HEK293 (cell line): ENCODE measurements at regions not wholly inside any gene's neighbourhood (a gene's known extent, or its start where the extent isn't known, plus 50 kb on each side); places are given as distances from the start of the nearest gene placed in this dataset.
A peak's percentile ranks its signal among the peaks of the same experiment; 100 is the strongest.

Source experiments
- CTCF ChIA-PET: fragments of 350-600 bp; formaldehyde crosslinking; extraction: SDS; loops from one replicate; lab custom pipeline; 2021; ENCODE audit warnings: antibody characterized with exemption; lab: Yijun Ruan, JAX
- POLR2A ChIA-PET: fragments of 300-600 bp; formaldehyde crosslinking; extraction: SDS; loops from one replicate; lab custom pipeline; 2020; ENCODE audit warnings: antibody characterized with exemption, inconsistent platforms; lab: Yijun Ruan, JAX
- H3K27ac ChIP-seq: fragments of 200-500 bp; sonication (Bioruptor generic); 2 replicates; pipeline ENCODE4 v1.5.1; 2014; ENCODE audit warnings: low read depth, low read length, control low read depth, inconsistent platforms; ENCODE audit errors: extremely low read depth
- H3K36me3 ChIP-seq, 2 experiments: fragments of 200-500 bp in 1 of 2; sonication (Bioruptor generic) in 1 of 2; 1 replicate in 1 of 2; 2 replicates in 1 of 2; pipeline ENCODE4 v1.5.1; 2014 to 2017; ENCODE audit warnings: inconsistent platforms in 2 of 2, low read length in 2 of 2; ENCODE audit not compliant: control insufficient read depth in 2 of 2, insufficient read depth in 1 of 2
- H3K4me1 ChIP-seq: fragments of 200-500 bp; sonication (Bioruptor generic); 2 replicates; pipeline ENCODE4 v1.5.1; 2014; ENCODE audit warnings: mild to moderate bottlenecking, low read length, inconsistent platforms; ENCODE audit not compliant: control insufficient read depth, insufficient read depth
- H3K4me3 ChIP-seq: 2 replicates; pipeline ENCODE4 v1.5.1; 2011; ENCODE audit warnings: low read depth, mild to moderate bottlenecking, control low read depth, low read length, moderate library complexity
- H3K9me3 ChIP-seq: fragments of 200-500 bp; sonication (Bioruptor generic); 2 replicates; pipeline ENCODE4 v1.5.1; 2014; ENCODE audit warnings: low read depth, low read length, inconsistent platforms; ENCODE audit not compliant: control insufficient read depth, insufficient read depth
- HOXA7 ChIP-seq: sonication (generic); formaldehyde crosslinking; IDR thresholded peaks from 2 replicates; pipeline ENCODE4 v1.8.1; 2022; ENCODE audit warnings: missing genetic modification reagents, borderline replicate concordance
- TRIM28 ChIP-seq: IDR thresholded peaks from 2 replicates; pipeline ENCODE4 v1.6.1; 2011; ENCODE audit warnings: low read length, control low read depth, borderline replicate concordance
- YY1 ChIP-seq: fragments of 450-650 bp; formaldehyde crosslinking; IDR thresholded peaks from 2 replicates; pipeline ENCODE4 v1.5.1; 2018; ENCODE audit warnings: missing biosample characterization, missing genetic modification characterization
- ZFHX2 ChIP-seq: fragments of 450-650 bp; formaldehyde crosslinking; conservative IDR thresholded peaks from 2 replicates; pipeline ENCODE4 v1.5.1; 2016; ENCODE audit warnings: missing biosample characterization, missing genetic modification characterization
- ZFP37 ChIP-seq: fragments of 450-650 bp; formaldehyde crosslinking; IDR thresholded peaks from 2 replicates; pipeline ENCODE4 v1.5.1; 2016; ENCODE audit warnings: missing biosample characterization, missing genetic modification characterization
- ZFP41 ChIP-seq: fragments of 450-650 bp; formaldehyde crosslinking; IDR thresholded peaks from 2 replicates; pipeline ENCODE4 v1.5.1; 2016; ENCODE audit warnings: missing biosample characterization, missing genetic modification characterization, borderline replicate concordance
- ZNF121 ChIP-seq: fragments of 450-650 bp; formaldehyde crosslinking; IDR thresholded peaks from 2 replicates; pipeline ENCODE4 v1.5.1; 2016; ENCODE audit warnings: missing biosample characterization, missing genetic modification characterization
- ZNF175 ChIP-seq: fragments of 450-650 bp; formaldehyde crosslinking; IDR thresholded peaks from 2 replicates; pipeline ENCODE4 v1.5.1; 2016; ENCODE audit warnings: missing biosample characterization, missing genetic modification characterization
- ZNF19 ChIP-seq: fragments of 450-650 bp; formaldehyde crosslinking; IDR thresholded peaks from 2 replicates; pipeline ENCODE4; 2016; ENCODE audit warnings: missing biosample characterization, missing genetic modification characterization, low read depth
- ZNF426 ChIP-seq: fragments of 450-650 bp; formaldehyde crosslinking; IDR thresholded peaks from 2 replicates; pipeline ENCODE4 v1.5.1; 2017; ENCODE audit warnings: missing biosample characterization, missing genetic modification characterization, mild to moderate bottlenecking, inconsistent platforms, moderate library complexity
- ZNF610 ChIP-seq: fragments of 450-650 bp; formaldehyde crosslinking; IDR thresholded peaks from 2 replicates; pipeline ENCODE4 v1.5.1; 2016; ENCODE audit warnings: missing biosample characterization, missing genetic modification characterization, borderline replicate concordance
- ZNF660 ChIP-seq: fragments of 450-650 bp; IDR thresholded peaks from 2 replicates; pipeline ENCODE4 v1.5.1; 2018; ENCODE audit warnings: missing biosample characterization, mild to moderate bottlenecking, missing genetic modification characterization
- ZNF776 ChIP-seq: fragments of 450-650 bp; formaldehyde crosslinking; IDR thresholded peaks from 2 replicates; pipeline ENCODE4 v1.5.0; 2017; ENCODE audit warnings: missing biosample characterization, missing genetic modification characterization, borderline replicate concordance
- ZNF843 ChIP-seq: fragments of 450-650 bp; formaldehyde crosslinking; IDR thresholded peaks from 2 replicates; pipeline ENCODE4 v1.5.1; 2016; ENCODE audit warnings: missing biosample characterization, missing genetic modification characterization
- ZXDB ChIP-seq: fragments of 450-650 bp; formaldehyde crosslinking; IDR thresholded peaks from 2 replicates; pipeline ENCODE4 v1.5.1; 2016; ENCODE audit warnings: missing biosample characterization, missing genetic modification characterization
- TF ChIP-seq, protein P1 (sequence below): fragments of 450-650 bp; formaldehyde crosslinking; IDR thresholded peaks from 2 replicates; pipeline ENCODE4 v1.5.1; 2017; ENCODE audit warnings: missing biosample characterization, missing genetic modification characterization
- TF ChIP-seq, protein P2 (sequence below): fragments of 450-650 bp; IDR thresholded peaks from 2 replicates; pipeline ENCODE4 v1.5.1; 2018; ENCODE audit warnings: missing biosample characterization, mild to moderate bottlenecking, missing genetic modification characterization
- TF ChIP-seq, protein P3 (sequence below): fragments of 450-650 bp; formaldehyde crosslinking; IDR thresholded peaks from 2 replicates; pipeline ENCODE4 v1.5.1; 2017; ENCODE audit warnings: missing biosample characterization, missing genetic modification characterization
- TF ChIP-seq, protein P4 (sequence below): fragments of 450-650 bp; formaldehyde crosslinking; IDR thresholded peaks from 2 replicates; pipeline ENCODE4 v1.5.1; 2016; ENCODE audit warnings: missing biosample characterization, missing genetic modification characterization
- TF ChIP-seq, protein P5 (sequence below): fragments of 450-650 bp; formaldehyde crosslinking; IDR thresholded peaks from 2 replicates; pipeline ENCODE4 v1.5.1; 2016; ENCODE audit warnings: missing biosample characterization, missing genetic modification characterization

DNA sequence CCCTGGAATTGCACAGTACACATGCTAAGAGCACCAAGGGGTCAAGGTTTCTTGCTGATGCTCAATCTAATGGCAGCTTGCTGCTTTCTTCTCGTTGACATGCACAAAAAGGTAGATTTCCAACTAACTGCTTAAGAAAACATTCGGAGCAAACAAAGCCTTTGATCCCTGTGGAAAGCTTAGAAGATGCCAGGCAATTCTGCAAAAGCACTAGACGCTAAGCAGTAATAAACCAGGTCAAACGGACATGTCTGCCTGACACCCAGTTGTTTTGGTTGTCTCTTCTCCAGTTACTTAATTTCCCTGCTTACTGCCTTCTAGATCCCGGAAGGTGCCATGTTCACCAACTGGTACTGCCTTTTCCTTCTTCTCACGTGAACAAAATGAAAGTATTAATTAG is 100.5 kb upstream of the TMCC3 start (continued):
- TF ChIP-seq YY1 (no peak), ZNF660 (tag by site-specific recombination) (no peak)

DNA sequence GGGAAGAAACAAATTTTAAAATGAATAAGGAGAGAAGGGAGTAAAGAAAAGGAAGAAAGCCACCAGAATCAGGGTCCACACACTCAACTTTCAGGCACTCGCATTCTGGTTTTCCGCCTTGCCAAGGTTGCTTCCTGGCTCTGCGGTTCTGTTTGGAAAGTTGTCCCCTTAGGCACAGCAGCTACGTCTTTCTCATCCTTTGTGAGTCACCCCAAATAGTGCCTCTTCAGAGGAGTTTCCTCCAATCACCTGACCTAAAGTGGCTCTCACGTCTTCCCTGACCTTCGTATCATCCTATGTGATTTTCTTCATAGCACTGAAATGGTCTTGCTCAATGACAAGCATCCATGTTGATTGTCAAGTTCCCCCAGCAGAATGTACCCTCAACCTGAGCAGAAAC is 99.5 kb upstream of the TMCC3 start:
- POLR2A ChIA-PET: no interaction called here
- CTCF ChIA-PET: no interaction called here
- H3K36me3 ChIP-seq: no peaks in the 10 kb centered on the region
- H3K4me3 ChIP-seq: no peak overlapping the region
- H3K27ac ChIP-seq: no peak overlapping the region
- no peak for TF ChIP-seq ZFHX2
- TF ChIP-seq, protein P1, sequence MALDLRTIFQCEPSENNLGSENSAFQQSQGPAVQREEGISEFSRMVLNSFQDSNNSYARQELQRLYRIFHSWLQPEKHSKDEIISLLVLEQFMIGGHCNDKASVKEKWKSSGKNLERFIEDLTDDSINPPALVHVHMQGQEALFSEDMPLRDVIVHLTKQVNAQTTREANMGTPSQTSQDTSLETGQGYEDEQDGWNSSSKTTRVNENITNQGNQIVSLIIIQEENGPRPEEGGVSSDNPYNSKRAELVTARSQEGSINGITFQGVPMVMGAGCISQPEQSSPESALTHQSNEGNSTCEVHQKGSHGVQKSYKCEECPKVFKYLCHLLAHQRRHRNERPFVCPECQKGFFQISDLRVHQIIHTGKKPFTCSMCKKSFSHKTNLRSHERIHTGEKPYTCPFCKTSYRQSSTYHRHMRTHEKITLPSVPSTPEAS (tag by site-specific recombination): no peak
- TF ChIP-seq ZNF19 (tag by site-specific recombination): no peak
- TF ChIP-seq ZXDB: no peak
- TF ChIP-seq ZNF426 (tag by site-specific recombination): no peak
- H3K4me1 ChIP-seq: 0 out of 2 replicates have a peak, but pooled peaks cover 3% of the 10 kb centered on the region
- H3K9me3 ChIP-seq: no peaks in the 10 kb centered on the region

DNA sequence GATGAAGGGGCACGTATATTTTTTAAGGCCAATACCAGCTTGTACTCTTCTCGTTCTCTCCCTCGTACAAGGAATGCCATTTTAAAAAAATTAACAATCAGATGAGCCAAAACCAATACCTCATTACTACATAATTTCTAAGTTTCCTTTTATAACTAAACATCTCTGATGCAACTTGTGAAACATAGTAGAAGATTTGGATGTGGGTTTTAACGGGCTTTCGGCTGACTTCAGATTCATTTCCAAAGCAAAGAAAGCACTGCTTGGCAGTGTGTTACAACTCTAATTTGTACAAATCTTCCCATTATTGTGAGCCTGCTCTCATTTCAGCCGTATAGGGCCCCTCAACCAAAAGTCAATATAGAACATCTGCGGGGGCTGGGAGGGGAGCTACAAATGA is 99.1 kb upstream of the TMCC3 start:
- Histone ChIP-seq H3K27ac (no peak overlapping the region), H3K9me3 (no peaks in the 10 kb centered on the region), H3K36me3 (no peaks in the 10 kb centered on the region), H3K4me3 (no peak overlapping the region), H3K4me1 (0 out of 2 replicates have a peak, but pooled peaks cover 3% of the 10 kb centered on the region)
- TF ChIP-seq ZNF610: no peak
- CTCF ChIA-PET: no interaction called here
- POLR2A ChIA-PET: no interaction called here

DNA sequence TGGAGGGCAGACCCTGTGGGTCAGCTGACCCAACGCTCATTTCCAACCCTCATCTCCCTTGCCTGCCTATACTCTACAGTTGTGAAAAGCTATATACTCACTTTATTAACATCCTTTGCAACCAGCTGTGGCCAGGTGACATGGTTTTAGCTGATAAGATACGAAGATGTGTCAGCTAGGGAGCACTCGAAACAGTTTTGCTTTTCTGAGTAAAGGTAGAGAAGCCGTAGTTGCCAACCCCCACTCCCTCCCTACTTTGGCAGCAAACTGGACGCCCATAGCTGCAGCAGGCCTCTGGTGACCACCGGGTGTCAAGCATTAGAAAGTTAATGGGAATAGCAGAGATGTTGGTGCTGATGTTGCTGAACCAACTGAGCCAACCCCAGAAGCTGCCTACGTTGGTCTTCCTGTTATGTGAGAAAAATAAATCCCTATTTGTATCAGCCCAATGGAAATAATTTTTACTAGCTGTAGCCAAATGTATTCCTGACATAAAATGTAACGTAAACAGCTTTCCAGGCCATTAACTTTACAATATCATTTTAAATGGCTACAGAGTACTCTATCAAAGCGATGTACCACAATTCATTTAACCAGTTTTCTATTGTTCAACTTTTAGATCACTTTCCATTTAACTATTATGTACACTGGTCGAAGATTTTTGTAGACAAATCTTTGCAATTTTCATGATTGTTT is 98.5 kb upstream of the TMCC3 start:
- Histone ChIP-seq H3K36me3 (no peaks in the 10 kb centered on the region), H3K4me3 (no peak overlapping the region), H3K27ac (no peak overlapping the region), H3K9me3 (no peaks in the 10 kb centered on the region), H3K4me1 (0 out of 2 replicates have a peak, but pooled peaks cover 3% of the 10 kb centered on the region)
- CTCF ChIA-PET: no interaction called here
- POLR2A ChIA-PET: no interaction called here
- TF ChIP-seq, protein P2, sequence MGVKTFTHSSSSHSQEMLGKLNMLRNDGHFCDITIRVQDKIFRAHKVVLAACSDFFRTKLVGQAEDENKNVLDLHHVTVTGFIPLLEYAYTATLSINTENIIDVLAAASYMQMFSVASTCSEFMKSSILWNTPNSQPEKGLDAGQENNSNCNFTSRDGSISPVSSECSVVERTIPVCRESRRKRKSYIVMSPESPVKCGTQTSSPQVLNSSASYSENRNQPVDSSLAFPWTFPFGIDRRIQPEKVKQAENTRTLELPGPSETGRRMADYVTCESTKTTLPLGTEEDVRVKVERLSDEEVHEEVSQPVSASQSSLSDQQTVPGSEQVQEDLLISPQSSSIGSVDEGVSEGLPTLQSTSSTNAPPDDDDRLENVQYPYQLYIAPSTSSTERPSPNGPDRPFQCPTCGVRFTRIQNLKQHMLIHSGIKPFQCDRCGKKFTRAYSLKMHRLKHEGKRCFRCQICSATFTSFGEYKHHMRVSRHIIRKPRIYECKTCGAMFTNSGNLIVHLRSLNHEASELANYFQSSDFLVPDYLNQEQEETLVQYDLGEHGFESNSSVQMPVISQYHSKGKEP (tag by site-specific recombination): 0 out of 2 replicates have a peak, but pooled peaks have one; percentile 39
- TF ChIP-seq ZNF121 (tag by site-specific recombination) (no peak), ZNF175 (no peak), ZFP37 (tag by site-specific recombination) (no peak), ZNF776 (tag by site-specific recombination) (no peak), ZNF843 (tag by site-specific recombination) (0 out of 2 replicates have a peak, but pooled peaks have one; percentile 42), ZFP41 (tag by site-specific recombination) (no peak), HOXA7 (CRISPR knock-in tag) (no peak), TRIM28 (no peak)
- TF ChIP-seq, protein P3, sequence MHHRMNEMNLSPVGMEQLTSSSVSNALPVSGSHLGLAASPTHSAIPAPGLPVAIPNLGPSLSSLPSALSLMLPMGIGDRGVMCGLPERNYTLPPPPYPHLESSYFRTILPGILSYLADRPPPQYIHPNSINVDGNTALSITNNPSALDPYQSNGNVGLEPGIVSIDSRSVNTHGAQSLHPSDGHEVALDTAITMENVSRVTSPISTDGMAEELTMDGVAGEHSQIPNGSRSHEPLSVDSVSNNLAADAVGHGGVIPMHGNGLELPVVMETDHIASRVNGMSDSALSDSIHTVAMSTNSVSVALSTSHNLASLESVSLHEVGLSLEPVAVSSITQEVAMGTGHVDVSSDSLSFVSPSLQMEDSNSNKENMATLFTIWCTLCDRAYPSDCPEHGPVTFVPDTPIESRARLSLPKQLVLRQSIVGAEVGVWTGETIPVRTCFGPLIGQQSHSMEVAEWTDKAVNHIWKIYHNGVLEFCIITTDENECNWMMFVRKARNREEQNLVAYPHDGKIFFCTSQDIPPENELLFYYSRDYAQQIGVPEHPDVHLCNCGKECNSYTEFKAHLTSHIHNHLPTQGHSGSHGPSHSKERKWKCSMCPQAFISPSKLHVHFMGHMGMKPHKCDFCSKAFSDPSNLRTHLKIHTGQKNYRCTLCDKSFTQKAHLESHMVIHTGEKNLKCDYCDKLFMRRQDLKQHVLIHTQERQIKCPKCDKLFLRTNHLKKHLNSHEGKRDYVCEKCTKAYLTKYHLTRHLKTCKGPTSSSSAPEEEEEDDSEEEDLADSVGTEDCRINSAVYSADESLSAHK (tag by site-specific recombination): peak; percentile 95
- TF ChIP-seq, protein P4, sequence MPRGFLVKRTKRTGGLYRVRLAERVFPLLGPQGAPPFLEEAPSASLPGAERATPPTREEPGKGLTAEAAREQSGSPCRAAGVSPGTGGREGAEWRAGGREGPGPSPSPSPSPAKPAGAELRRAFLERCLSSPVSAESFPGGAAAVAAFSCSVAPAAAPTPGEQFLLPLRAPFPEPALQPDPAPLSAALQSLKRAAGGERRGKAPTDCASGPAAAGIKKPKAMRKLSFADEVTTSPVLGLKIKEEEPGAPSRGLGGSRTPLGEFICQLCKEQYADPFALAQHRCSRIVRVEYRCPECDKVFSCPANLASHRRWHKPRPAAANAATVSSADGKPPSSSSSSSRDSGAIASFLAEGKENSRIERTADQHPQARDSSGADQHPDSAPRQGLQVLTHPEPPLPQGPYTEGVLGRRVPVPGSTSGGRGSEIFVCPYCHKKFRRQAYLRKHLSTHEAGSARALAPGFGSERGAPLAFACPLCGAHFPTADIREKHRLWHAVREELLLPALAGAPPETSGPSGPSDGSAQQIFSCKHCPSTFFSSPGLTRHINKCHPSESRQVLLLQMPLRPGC: no peak
- TF ChIP-seq, protein P5, sequence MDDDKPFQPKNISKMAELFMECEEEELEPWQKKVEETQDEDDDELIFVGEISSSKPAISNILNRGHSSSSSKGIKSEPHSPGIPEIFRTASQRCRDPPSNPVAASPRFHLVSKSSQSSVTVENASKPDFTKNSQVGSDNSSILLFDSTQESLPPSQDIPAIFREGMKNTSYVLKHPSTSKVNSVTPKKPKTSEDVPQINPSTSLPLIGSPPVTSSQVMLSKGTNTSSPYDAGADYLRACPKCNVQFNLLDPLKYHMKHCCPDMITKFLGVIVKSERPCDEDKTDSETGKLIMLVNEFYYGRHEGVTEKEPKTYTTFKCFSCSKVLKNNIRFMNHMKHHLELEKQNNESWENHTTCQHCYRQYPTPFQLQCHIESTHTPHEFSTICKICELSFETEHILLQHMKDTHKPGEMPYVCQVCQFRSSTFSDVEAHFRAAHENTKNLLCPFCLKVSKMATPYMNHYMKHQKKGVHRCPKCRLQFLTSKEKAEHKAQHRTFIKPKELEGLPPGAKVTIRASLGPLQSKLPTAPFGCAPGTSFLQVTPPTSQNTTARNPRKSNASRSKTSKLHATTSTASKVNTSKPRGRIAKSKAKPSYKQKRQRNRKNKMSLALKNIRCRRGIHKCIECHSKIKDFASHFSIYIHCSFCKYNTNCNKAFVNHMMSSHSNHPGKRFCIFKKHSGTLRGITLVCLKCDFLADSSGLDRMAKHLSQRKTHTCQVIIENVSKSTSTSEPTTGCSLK (tag by site-specific recombination): no peak
